ENCODE measurements at regions not wholly inside any gene's neighbourhood (a gene's known extent, or its start where the extent isn't known, plus 50 kb on each side); places are given as distances from the start of the nearest gene placed in this dataset.

- no peak for DNase-seq
- intact Hi-C loops (cut with DNase I, micrococcal nuclease) = no loop called here
- no peak overlapping the region for H3K4me3 Mint-ChIP-seq
- no peak overlapping the region for H3K27ac Mint-ChIP-seq
- no peaks in the 10 kb centered on the region for H3K36me3 ChIP-seq (ENCODE audit: insufficient read depth, low read length)
- no peaks in the 10 kb centered on the region for H3K27me3 Mint-ChIP-seq
- H3K27ac ChIP-seq (ENCODE audit: low read depth in 1 of 2, low read length in 2 of 2) = no peak overlapping the region
- H3K4me3 ChIP-seq (ENCODE audit: low read length) = no peak overlapping the region
- no peaks in the 10 kb centered on the region for H3K4me1 Mint-ChIP-seq (ENCODE audit: low read depth)
- no peaks in the 10 kb centered on the region for H3K27me3 ChIP-seq (ENCODE audit: control insufficient read depth in 1 of 2, insufficient read depth in 2 of 2, low read length in 2 of 2)
- H3K9me3 ChIP-seq (ENCODE audit: control insufficient read depth in 1 of 2, insufficient read depth in 1 of 2, low read length in 2 of 2) = no peaks in the 10 kb centered on the region
- ChIA-PET POLR2A (no interaction called here), CTCF (no interaction called here)
- H3K4me1 ChIP-seq (ENCODE audit: insufficient read depth, low read length) = no peaks in the 10 kb centered on the region
- no peak for TF ChIP-seq CTCF (IDR thresholded peaks at IDR 0.05)
- H3K9me3 Mint-ChIP-seq = no peaks in the 10 kb centered on the region
- no peak for ATAC-seq (ENCODE audit: poor library complexity)
- no peaks in the 10 kb centered on the region for H3K36me3 Mint-ChIP-seq (ENCODE audit: low read depth)
These were observed 55.9 kb upstream of the SIAH1 start for GRCh38 chr16:48441106-48441505.

GRCh38 chr16:48438414-48438813, 53.2 kb upstream of the SIAH1 start:
- no peaks in the 10 kb centered on the region for H3K9me3 Mint-ChIP-seq
- no peak overlapping the region for H3K4me3 ChIP-seq (ENCODE audit: low read length)
- peaks cover 12% of the 10 kb centered on the region for H3K4me1 Mint-ChIP-seq (ENCODE audit: low read depth)
- H3K36me3 Mint-ChIP-seq (ENCODE audit: low read depth) = no peaks in the 10 kb centered on the region
- H3K36me3 ChIP-seq (ENCODE audit: insufficient read depth, low read length) = no peaks in the 10 kb centered on the region
- ATAC-seq (ENCODE audit: poor library complexity) (no peak), DNase-seq (no peak)
- POLR2A ChIA-PET = no interaction called here
- no peak overlapping the region for H3K4me3 Mint-ChIP-seq
- no peak for TF ChIP-seq CTCF (IDR thresholded peaks at IDR 0.05)
- no peaks in the 10 kb centered on the region for H3K27me3 ChIP-seq (ENCODE audit: control insufficient read depth in 1 of 2, insufficient read depth in 2 of 2, low read length in 2 of 2)
- CTCF ChIA-PET = no interaction called here
- H3K27me3 Mint-ChIP-seq = no peaks in the 10 kb centered on the region
- no peak overlapping the region for H3K27ac Mint-ChIP-seq
- no peak overlapping the region for H3K27ac ChIP-seq (ENCODE audit: low read depth in 1 of 2, low read length in 2 of 2)
- no peaks in the 10 kb centered on the region for H3K9me3 ChIP-seq (ENCODE audit: control insufficient read depth in 1 of 2, insufficient read depth in 1 of 2, low read length in 2 of 2)
- intact Hi-C loops (cut with DNase I, micrococcal nuclease) = no loop called here
- H3K4me1 ChIP-seq (ENCODE audit: insufficient read depth, low read length) = peaks cover 7% of the 10 kb centered on the region

GRCh38 chr16:48435906-48436305, 50.7 kb upstream of the SIAH1 start:
- TF ChIP-seq CTCF (IDR thresholded peaks at IDR 0.05) = no peak
- peaks cover 12% of the 10 kb centered on the region for H3K4me1 Mint-ChIP-seq (ENCODE audit: low read depth)
- no peaks in the 10 kb centered on the region for H3K27me3 Mint-ChIP-seq
- no peaks in the 10 kb centered on the region for H3K9me3 Mint-ChIP-seq
- Histone ChIP-seq H3K9me3 (ENCODE audit: control insufficient read depth in 1 of 2, insufficient read depth in 1 of 2, low read length in 2 of 2) (no peaks in the 10 kb centered on the region), H3K27me3 (ENCODE audit: control insufficient read depth in 1 of 2, insufficient read depth in 2 of 2, low read length in 2 of 2) (no peaks in the 10 kb centered on the region), H3K27ac (ENCODE audit: low read depth in 1 of 2, low read length in 2 of 2) (no peak overlapping the region), H3K4me1 (ENCODE audit: insufficient read depth, low read length) (peaks cover 7% of the 10 kb centered on the region), H3K4me3 (ENCODE audit: low read length) (no peak overlapping the region), H3K36me3 (ENCODE audit: insufficient read depth, low read length) (no peaks in the 10 kb centered on the region)
- intact Hi-C loops (cut with DNase I, micrococcal nuclease) = no loop called here
- ChIA-PET POLR2A (no interaction called here), CTCF (interaction anchor here (0.6 to 1.2 kb wide), 2 partner anchors 78 to 338 kb away, joined by 3 to 4 read pairs; no protein-coding TSS in a partner anchor)
- no peak overlapping the region for H3K27ac Mint-ChIP-seq
- ATAC-seq (ENCODE audit: poor library complexity) = no peak
- H3K4me3 Mint-ChIP-seq = no peak overlapping the region
- no peaks in the 10 kb centered on the region for H3K36me3 Mint-ChIP-seq (ENCODE audit: low read depth)
- DNase-seq = no peak
